Osteocyte (in vitro differentiated cells): ENCODE measurements at regions not wholly inside any gene's neighbourhood (a gene's known extent, or its start where the extent isn't known, plus 50 kb on each side); places are given as distances from the start of the nearest gene placed in this dataset.

Source experiments
- DNase-seq: peaks from one replicate; pipeline ENCODE4 v3.0.0; 2021; ENCODE audit warnings: mixed read lengths; ENCODE audit not compliant: unreplicated experiment; ENCODE audit errors: extremely low spot score
- H3K27ac Mint-ChIP-seq: one replicate; pipeline ENCODE4 v1.8.0; 2021; ENCODE audit warnings: mild to moderate bottlenecking, mixed read lengths; ENCODE audit not compliant: unreplicated experiment
- H3K27me3 Mint-ChIP-seq: one replicate; pipeline ENCODE4 v1.8.0; 2021; ENCODE audit warnings: mixed read lengths; ENCODE audit not compliant: unreplicated experiment
- H3K36me3 Mint-ChIP-seq: one replicate; pipeline ENCODE4 v1.8.0; 2021; ENCODE audit warnings: mixed read lengths; ENCODE audit not compliant: unreplicated experiment
- H3K4me1 Mint-ChIP-seq: one replicate; pipeline ENCODE4 v1.8.0; 2021; ENCODE audit warnings: mixed read lengths; ENCODE audit not compliant: unreplicated experiment
- H3K4me3 Mint-ChIP-seq: one replicate; pipeline ENCODE4 v1.8.0; 2021; ENCODE audit warnings: mild to moderate bottlenecking, moderate library complexity, mixed read lengths; ENCODE audit not compliant: unreplicated experiment
- H3K9me3 Mint-ChIP-seq: one replicate; pipeline ENCODE4 v1.8.0; 2021; ENCODE audit warnings: mixed read lengths; ENCODE audit not compliant: unreplicated experiment
- CTCF ChIP-seq: fragments of 200-600 bp; sonication (generic); IDR thresholded peaks from 2 replicates; pipeline ENCODE4 v1.5.0; 2021; ENCODE audit warnings: antibody characterized with exemption, mild to moderate bottlenecking, moderate library complexity

GRCh38 chr13:47038188-47038587 is 141.3 kb upstream of the HTR2A start:
- Mint-ChIP-seq H3K9me3 (no peaks in the 10 kb centered on the region), H3K4me3 (no peak overlapping the region), H3K36me3 (no peaks in the 10 kb centered on the region), H3K27ac (no peak overlapping the region), H3K27me3 (peaks cover 19% of the 10 kb centered on the region), H3K4me1 (peaks cover 2% of the 10 kb centered on the region)
- no peak for DNase-seq
- TF ChIP-seq CTCF: no peak

- H3K4me3 Mint-ChIP-seq: no peak overlapping the region
- DNase-seq: no peak
- TF ChIP-seq CTCF: no peak
- no peak overlapping the region for H3K27ac Mint-ChIP-seq
- H3K9me3 Mint-ChIP-seq: no peaks in the 10 kb centered on the region
- peaks cover 4% of the 10 kb centered on the region for H3K4me1 Mint-ChIP-seq
- peaks cover 22% of the 10 kb centered on the region for H3K27me3 Mint-ChIP-seq
- H3K36me3 Mint-ChIP-seq: no peaks in the 10 kb centered on the region
These were observed 139.6 kb upstream of the HTR2A start for GRCh38 chr13:47036294-47037008.

DNA sequence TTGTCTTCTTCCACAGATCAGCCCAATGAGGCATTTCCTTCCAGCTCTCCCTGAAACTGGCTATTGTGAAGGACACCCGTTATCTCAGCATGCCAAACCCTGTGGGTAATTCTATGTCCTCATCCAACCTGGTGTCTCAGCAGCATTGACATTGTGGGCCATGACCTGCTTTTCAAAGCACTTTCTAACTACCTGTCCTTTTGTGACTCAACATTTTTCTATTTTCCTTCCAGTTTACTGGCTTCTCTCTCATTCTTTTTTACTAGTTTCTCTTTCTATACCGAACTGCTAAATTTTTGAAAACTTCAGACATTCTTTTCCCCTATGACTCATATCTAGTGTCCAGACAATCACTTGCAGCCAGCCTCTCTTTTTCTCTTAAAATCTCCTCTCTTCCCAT is 136.4 kb upstream of the HTR2A start:
- H3K27me3 Mint-ChIP-seq: peaks cover 9% of the 10 kb centered on the region
- H3K4me3 Mint-ChIP-seq: peak overlapping the region; percentile 7
- no peaks in the 10 kb centered on the region for H3K36me3 Mint-ChIP-seq
- no peak for TF ChIP-seq CTCF
- peaks cover 4% of the 10 kb centered on the region for H3K4me1 Mint-ChIP-seq
- no peak overlapping the region for H3K27ac Mint-ChIP-seq
- no peak for DNase-seq
- H3K9me3 Mint-ChIP-seq: no peaks in the 10 kb centered on the region

DNA sequence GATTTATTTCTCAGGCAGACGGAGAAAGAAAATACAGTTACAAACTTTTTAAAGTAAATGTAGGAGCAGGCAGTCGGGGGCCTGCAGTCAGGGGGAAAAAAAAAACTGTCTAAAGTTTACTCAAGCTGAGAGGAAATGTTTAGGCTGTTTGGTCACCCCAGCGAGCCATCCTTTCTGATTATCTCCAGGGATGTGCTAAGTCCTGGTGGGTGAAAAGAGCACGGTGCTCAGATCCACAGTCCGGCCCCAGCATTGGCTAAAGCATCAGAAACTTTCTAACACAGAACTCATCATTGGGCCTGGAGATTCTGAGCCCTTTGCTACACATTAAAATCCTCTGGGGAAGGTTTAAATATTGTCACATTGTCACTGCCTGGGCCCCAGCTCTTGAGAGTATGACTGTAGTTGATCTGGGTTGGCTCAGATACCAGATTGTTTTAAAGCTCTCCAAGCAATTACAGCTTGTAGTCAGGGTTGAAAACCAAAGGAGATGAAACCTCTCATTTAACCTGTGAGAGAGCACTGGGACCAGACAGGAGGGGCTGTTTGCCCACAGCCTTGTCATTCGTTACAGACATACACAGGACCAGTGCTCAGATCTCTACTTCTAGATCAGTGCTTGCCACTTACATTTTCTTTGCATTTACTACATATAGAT is 131.1 kb upstream of the HTR2A start:
- no peak for TF ChIP-seq CTCF
- Mint-ChIP-seq H3K27ac (no peak overlapping the region), H3K4me1 (peaks cover under 1% of the 10 kb centered on the region), H3K4me3 (no peak overlapping the region), H3K27me3 (peaks cover 3% of the 10 kb centered on the region), H3K9me3 (no peaks in the 10 kb centered on the region), H3K36me3 (no peaks in the 10 kb centered on the region)
- DNase-seq: no peak

- Mint-ChIP-seq H3K27me3 (no peaks in the 10 kb centered on the region), H3K9me3 (no peaks in the 10 kb centered on the region), H3K36me3 (no peaks in the 10 kb centered on the region), H3K4me3 (no peak overlapping the region), H3K4me1 (no peaks in the 10 kb centered on the region), H3K27ac (no peak overlapping the region)
- TF ChIP-seq CTCF: no peak
- DNase-seq: no peak
These were observed 129.1 kb upstream of the HTR2A start for GRCh38 chr13:47025791-47026447.
